ENCODE measurements at regions not wholly inside any gene's neighbourhood (a gene's known extent, or its start where the extent isn't known, plus 50 kb on each side); places are given as distances from the start of the nearest gene placed in this dataset.

DNA sequence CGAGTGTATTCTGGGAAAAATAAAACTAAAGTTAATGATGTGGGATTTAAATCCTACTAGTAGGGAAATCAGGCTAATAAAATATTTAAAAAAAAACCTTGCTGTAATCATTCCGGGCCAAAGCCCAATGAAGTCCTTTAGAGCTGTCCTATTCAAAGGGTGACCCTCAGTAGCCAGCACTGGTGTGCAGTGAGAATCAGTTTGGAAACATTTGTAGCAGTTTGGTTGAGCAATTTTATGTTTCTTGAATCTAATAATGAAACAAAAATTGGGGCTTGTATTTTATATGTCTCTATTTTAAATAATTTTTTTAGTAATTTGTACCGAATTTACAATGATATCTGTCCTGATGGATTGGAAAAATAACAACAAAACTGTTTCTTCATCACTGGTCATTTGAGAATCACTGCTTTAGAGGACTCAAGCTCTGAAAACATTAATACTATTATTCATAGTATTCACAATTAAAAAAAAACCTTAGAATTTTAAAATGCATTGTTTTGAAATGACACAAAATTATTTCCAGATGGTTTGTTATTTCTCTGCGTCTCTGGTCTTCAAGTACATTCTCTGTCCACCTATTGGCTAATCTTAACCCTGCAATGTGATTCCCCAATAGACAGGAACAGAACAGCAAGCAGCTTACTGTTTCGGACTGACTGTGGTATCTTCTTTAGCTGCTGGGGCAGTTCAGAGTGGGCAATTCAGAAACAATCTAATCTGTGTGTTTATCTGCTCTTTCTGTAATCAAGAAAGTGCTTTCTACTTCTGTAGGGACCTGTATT lies 71.2 kb downstream of the OTOL1 start:
- TF ChIP-seq, protein P1, sequence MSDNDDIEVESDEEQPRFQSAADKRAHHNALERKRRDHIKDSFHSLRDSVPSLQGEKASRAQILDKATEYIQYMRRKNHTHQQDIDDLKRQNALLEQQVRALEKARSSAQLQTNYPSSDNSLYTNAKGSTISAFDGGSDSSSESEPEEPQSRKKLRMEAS (IDR thresholded peaks at IDR 0.05) = no peak
- TF ChIP-seq RAD21 (IDR thresholded peaks at IDR 0.05; ENCODE audit: low read depth) = no peak
- TF ChIP-seq YY1 (IDR thresholded peaks at IDR 0.05; ENCODE audit: low read depth) = no peak
- no peak for TF ChIP-seq CEBPB (IDR thresholded peaks at IDR 0.05)
- TF ChIP-seq, protein P2, sequence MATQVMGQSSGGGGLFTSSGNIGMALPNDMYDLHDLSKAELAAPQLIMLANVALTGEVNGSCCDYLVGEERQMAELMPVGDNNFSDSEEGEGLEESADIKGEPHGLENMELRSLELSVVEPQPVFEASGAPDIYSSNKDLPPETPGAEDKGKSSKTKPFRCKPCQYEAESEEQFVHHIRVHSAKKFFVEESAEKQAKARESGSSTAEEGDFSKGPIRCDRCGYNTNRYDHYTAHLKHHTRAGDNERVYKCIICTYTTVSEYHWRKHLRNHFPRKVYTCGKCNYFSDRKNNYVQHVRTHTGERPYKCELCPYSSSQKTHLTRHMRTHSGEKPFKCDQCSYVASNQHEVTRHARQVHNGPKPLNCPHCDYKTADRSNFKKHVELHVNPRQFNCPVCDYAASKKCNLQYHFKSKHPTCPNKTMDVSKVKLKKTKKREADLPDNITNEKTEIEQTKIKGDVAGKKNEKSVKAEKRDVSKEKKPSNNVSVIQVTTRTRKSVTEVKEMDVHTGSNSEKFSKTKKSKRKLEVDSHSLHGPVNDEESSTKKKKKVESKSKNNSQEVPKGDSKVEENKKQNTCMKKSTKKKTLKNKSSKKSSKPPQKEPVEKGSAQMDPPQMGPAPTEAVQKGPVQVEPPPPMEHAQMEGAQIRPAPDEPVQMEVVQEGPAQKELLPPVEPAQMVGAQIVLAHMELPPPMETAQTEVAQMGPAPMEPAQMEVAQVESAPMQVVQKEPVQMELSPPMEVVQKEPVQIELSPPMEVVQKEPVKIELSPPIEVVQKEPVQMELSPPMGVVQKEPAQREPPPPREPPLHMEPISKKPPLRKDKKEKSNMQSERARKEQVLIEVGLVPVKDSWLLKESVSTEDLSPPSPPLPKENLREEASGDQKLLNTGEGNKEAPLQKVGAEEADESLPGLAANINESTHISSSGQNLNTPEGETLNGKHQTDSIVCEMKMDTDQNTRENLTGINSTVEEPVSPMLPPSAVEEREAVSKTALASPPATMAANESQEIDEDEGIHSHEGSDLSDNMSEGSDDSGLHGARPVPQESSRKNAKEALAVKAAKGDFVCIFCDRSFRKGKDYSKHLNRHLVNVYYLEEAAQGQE (IDR thresholded peaks at IDR 0.05; ENCODE audit: low read depth) = no peak
- TF ChIP-seq TCF12 (IDR thresholded peaks at IDR 0.05; ENCODE audit: low read depth) = no peak
- no peak for TF ChIP-seq EP300 (IDR thresholded peaks at IDR 0.05; ENCODE audit: borderline replicate concordance)
- no peak for TF ChIP-seq CREB1 (IDR thresholded peaks at IDR 0.05; ENCODE audit: low read depth)
- TF ChIP-seq TAF1 (IDR thresholded peaks at IDR 0.05; ENCODE audit: low read depth) = no peak
- TF ChIP-seq ZBTB7A (IDR thresholded peaks at IDR 0.05; ENCODE audit: low read depth) = no peak
- TF ChIP-seq EGR1 (IDR thresholded peaks at IDR 0.05) = no peak
